ENCODE measurements at regions not wholly inside any gene's neighbourhood (a gene's known extent, or its start where the extent isn't known, plus 50 kb on each side); places are given as distances from the start of the nearest gene placed in this dataset.

DNA sequence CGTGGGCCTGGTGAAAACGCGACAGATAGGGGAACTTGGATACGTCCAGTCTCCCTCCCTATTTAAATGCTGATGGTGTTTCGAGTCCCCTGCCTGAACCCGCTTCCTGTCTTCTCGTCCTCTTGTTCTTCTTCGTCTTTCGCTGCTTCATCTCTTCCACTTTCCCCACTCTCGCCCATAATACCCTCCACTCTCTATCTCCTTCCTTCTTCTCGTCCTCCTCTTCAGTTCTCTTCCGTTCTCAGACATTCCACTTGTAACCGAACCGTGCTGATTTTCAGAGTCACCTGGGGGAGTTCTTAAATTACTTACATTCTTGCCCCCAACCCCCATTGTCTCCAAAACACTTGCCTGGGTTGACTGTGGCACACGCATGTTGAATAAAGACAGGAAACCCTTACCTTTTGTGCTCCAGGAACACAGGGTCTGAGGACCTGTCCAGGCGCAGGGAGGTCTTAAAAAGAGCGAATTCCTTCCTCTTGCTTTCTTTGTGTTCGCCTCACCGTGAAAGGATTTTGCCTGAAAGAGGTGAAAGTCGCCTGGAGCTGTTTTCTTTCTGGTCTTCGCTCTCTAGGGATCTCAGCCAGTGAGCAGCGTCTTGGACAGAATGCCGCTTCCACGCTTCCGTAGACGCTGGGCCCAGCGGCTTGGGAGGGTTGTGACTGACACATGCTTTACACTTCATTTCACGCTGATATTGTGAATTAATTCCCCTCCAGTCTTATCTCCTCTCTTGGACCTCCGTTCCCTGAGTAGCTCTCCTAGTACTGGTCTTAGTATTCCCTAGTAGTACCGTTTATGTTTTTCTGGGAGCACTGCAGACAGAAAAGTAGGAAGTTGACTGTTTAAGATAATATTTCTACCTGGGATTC lies 184.0 kb downstream of the GPX5 start:
- H3K4me1 ChIP-seq (replicated peaks; ENCODE audit: insufficient read depth) = no peaks in the 10 kb centered on the region
- H3F3A ChIP-seq (ENCODE audit: insufficient read depth, low read depth) = peaks cover 24% of the 10 kb centered on the region
- CTCF ChIA-PET = no interaction called here
- no peaks in the 10 kb centered on the region for H4K20me1 ChIP-seq (ENCODE audit: insufficient read depth)
- no peak for DNase-seq
- POLR2A ChIA-PET (ENCODE audit: unreplicated experiment) = no interaction called here
- intact Hi-C loops (cut with micrococcal nuclease; ENCODE audit: unreplicated experiment) = no loop called here
- BruUV-seq (replicated peaks) = no TSS peak
- no peak overlapping the region for H3K27ac ChIP-seq
- H3K9me3 ChIP-seq (ENCODE audit: insufficient read depth, low read depth) = peaks cover 7% of the 10 kb centered on the region; the same call in 1 of the 2 replicates
- H3K4me3 ChIP-seq = peak overlapping the region; percentile 69
- H3K27me3 ChIP-seq (ENCODE audit: insufficient read depth, low read depth) = no peaks in the 10 kb centered on the region
- no peaks in the 10 kb centered on the region for H3K36me3 ChIP-seq (ENCODE audit: low read depth)
- no peaks in the 10 kb centered on the region for H3K9me2 ChIP-seq (ENCODE audit: insufficient read depth)
- H3K4me2 ChIP-seq = peak overlapping the region; percentile 94
- no peaks in the 10 kb centered on the region for H3K79me2 ChIP-seq (ENCODE audit: low read depth)
- H2AFZ ChIP-seq = peak overlapping the region; percentile 93
- TF ChIP-seq, protein P1, sequence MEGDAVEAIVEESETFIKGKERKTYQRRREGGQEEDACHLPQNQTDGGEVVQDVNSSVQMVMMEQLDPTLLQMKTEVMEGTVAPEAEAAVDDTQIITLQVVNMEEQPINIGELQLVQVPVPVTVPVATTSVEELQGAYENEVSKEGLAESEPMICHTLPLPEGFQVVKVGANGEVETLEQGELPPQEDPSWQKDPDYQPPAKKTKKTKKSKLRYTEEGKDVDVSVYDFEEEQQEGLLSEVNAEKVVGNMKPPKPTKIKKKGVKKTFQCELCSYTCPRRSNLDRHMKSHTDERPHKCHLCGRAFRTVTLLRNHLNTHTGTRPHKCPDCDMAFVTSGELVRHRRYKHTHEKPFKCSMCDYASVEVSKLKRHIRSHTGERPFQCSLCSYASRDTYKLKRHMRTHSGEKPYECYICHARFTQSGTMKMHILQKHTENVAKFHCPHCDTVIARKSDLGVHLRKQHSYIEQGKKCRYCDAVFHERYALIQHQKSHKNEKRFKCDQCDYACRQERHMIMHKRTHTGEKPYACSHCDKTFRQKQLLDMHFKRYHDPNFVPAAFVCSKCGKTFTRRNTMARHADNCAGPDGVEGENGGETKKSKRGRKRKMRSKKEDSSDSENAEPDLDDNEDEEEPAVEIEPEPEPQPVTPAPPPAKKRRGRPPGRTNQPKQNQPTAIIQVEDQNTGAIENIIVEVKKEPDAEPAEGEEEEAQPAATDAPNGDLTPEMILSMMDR (conservative IDR thresholded peaks at IDR 0.05) = no peak
- no peak for TF ChIP-seq EZH2 (IDR thresholded peaks at IDR 0.05; ENCODE audit: low read depth)

DNA sequence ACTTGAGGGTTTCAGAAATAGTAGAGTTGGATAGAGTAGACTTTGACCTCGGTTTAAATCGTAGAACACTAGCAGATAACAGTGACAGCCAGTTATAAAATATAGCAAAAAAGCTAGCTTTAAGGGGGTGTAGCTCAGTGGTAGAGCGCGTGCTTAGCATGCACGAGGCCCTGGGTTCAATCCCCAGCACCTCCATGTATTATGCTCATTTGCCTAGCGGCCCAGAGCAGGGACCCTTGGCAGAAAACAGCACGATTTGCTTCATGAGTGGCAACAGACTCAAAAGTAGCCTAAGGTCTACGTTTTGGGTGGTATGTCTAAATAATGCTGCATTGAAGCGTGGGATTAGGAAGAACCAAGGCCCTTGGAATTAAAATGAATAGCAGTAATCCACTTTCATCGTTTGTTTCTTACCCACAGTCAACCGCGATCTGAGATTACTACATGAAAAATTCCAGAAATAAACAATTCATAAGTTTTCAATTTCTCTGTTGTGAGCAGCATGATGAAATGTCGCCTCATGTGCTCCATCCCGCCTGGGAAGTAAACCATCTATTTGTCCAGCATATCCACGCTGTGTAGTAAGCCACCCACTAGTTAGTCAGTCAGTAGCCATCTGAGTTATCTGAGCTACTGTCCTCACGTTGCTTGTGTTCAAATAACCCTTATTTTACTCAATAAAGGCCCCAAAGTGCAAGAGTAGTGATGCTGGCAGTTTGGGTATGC lies 184.9 kb downstream of the GPX5 start:
- BruUV-seq (replicated peaks) = no TSS peak
- Histone ChIP-seq H3K4me2 (peak overlapping the region; percentile 94), H3K9me3 (ENCODE audit: insufficient read depth, low read depth) (peaks cover 7% of the 10 kb centered on the region; the same call in 1 of the 2 replicates), H3K9me2 (ENCODE audit: insufficient read depth) (no peaks in the 10 kb centered on the region), H3K79me2 (ENCODE audit: low read depth) (no peaks in the 10 kb centered on the region), H2AFZ (peak overlapping the region; percentile 93), H3F3A (ENCODE audit: insufficient read depth, low read depth) (peaks cover 24% of the 10 kb centered on the region), H3K27ac (no peak overlapping the region), H3K4me1 (replicated peaks; ENCODE audit: insufficient read depth) (no peaks in the 10 kb centered on the region), H3K4me3 (peak overlapping the region; percentile 69), H4K20me1 (ENCODE audit: insufficient read depth) (no peaks in the 10 kb centered on the region), H3K27me3 (ENCODE audit: insufficient read depth, low read depth) (no peaks in the 10 kb centered on the region), H3K36me3 (ENCODE audit: low read depth) (no peaks in the 10 kb centered on the region)
- CTCF ChIA-PET = no interaction called here
- DNase-seq = peak in 1 of 2 experiments; percentile 52
- POLR2A ChIA-PET (ENCODE audit: unreplicated experiment) = no interaction called here
- intact Hi-C loops (cut with micrococcal nuclease; ENCODE audit: unreplicated experiment) = no loop called here
- no peak for TF ChIP-seq EZH2 (IDR thresholded peaks at IDR 0.05; ENCODE audit: low read depth)
- TF ChIP-seq, protein P1 (conservative IDR thresholded peaks at IDR 0.05) = no peak

DNA sequence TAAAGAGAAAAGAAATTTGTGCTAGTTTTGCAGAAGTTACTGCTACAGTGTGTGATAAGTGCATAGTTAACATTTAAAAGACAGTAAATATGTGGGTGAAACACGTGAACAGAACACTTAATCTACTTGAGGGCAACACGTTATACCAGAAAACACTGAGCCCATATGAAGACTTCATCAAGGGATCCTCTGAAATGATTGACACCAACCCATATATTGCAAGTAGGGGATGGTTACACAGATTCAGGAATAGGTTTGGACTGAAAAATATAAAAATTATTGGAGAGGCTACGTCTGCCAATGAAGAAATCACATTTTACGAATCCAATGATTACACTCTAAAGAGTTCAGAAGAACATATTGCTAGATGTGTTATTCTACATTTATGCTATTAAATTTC lies 185.6 kb downstream of the GPX5 start:
- Histone ChIP-seq H2AFZ (no peak overlapping the region), H3K27ac (no peak overlapping the region), H3K4me1 (replicated peaks; ENCODE audit: insufficient read depth) (no peaks in the 10 kb centered on the region), H3K4me2 (no peak overlapping the region), H3K4me3 (no peak overlapping the region), H3K36me3 (ENCODE audit: low read depth) (no peaks in the 10 kb centered on the region), H3K9me3 (ENCODE audit: insufficient read depth, low read depth) (peaks cover 7% of the 10 kb centered on the region; the same call in 1 of the 2 replicates), H3K9me2 (ENCODE audit: insufficient read depth) (no peaks in the 10 kb centered on the region), H3K27me3 (ENCODE audit: insufficient read depth, low read depth) (no peaks in the 10 kb centered on the region), H3K79me2 (ENCODE audit: low read depth) (no peaks in the 10 kb centered on the region), H3F3A (ENCODE audit: insufficient read depth, low read depth) (peaks cover 24% of the 10 kb centered on the region), H4K20me1 (ENCODE audit: insufficient read depth) (no peaks in the 10 kb centered on the region)
- no TSS peak for BruUV-seq (replicated peaks)
- no peak for DNase-seq
- TF ChIP-seq EZH2 (IDR thresholded peaks at IDR 0.05; ENCODE audit: low read depth) = no peak
- TF ChIP-seq, protein P1 (conservative IDR thresholded peaks at IDR 0.05) = no peak
- intact Hi-C loops (cut with micrococcal nuclease; ENCODE audit: unreplicated experiment) = no loop called here
- POLR2A ChIA-PET (ENCODE audit: unreplicated experiment) = no interaction called here
- CTCF ChIA-PET = no interaction called here

All from PC-9 (cell line).